Stimulated activated naive CD4-positive, alpha-beta T cell treated with Interleukin-2 at 50 U/mL for 16 hours (primary cell): ENCODE measurements at regions not wholly inside any gene's neighbourhood (a gene's known extent, or its start where the extent isn't known, plus 50 kb on each side); places are given as distances from the start of the nearest gene placed in this dataset.

ENCODE experiments used
- DNase-seq: peaks from one replicate; lab custom pipeline; 2025; lab: John Stamatoyannopoulos, UW

- no peak for DNase-seq
Measured at GRCh38 chr10:10310498-10310897, 707.2 kb upstream of the CELF2 start.

DNA sequence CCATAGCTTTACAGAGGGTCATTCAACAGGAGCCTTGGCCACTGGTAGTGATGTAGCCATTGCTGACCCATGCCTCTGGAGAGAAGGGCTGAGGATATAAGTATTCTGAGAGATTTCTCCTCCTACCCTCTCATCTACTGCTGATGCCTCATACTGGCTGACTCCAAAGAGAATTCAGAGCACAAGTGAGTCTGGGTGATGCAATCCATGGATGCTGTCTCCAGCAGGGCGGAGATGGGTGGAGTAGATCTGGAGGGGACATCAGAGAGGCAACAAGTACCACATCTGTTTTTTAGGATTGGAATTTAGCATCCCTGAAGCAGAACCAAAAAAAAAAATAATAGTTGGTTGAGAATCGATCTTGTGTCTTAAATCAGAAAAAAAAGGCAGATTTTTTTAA, 705.7 kb upstream of the CELF2 start:
- no peak for DNase-seq

- no peak for DNase-seq
Measured at GRCh38 chr10:10313149-10313835, 704.4 kb upstream of the CELF2 start.

- no peak for DNase-seq
Measured at GRCh38 chr10:10314626-10315025, 703.0 kb upstream of the CELF2 start.

DNA sequence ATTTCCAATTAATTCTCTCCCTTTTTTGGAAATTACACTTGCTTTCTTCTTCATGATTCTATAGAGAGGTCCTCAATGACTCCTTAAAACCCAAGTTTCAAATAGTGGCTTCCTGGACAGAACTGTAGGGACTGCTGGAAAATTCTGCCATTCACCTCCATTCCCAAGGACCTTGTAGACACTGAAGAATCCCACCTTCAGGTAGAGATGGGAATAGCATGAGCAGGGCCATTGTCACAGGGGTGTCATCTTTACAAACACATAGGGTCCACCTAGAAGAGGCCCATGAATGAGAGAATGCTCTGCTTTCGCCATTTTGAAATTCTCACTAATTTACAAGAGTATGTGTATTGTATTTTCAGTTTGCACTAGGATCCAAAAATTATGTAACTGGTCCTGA, 701.7 kb upstream of the CELF2 start:
- DNase-seq = no peak

DNA sequence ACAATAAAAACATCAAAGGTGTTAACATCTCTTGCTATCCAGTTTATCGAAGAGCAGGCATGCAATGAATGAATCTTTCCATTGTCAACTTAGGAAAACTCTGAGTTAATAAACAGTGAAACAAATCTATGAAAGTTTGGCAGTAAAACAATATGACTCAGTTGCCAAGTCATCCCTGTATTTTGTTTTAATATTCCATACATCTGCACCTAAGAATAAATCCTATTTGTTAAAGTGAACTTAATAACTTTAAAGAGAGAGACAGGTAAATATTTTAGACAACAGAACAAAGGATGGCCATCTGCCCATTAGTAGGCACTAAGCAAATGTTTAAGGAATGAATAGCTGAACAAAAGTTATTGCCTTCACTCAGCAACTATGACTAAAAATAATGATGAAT, 700.5 kb upstream of the CELF2 start:
- DNase-seq = no peak

- no peak for DNase-seq
Measured at GRCh38 chr10:10318856-10319255, 698.8 kb upstream of the CELF2 start.

GRCh38 chr10:10320956-10321355, 696.7 kb upstream of the CELF2 start:
- no peak for DNase-seq

DNA sequence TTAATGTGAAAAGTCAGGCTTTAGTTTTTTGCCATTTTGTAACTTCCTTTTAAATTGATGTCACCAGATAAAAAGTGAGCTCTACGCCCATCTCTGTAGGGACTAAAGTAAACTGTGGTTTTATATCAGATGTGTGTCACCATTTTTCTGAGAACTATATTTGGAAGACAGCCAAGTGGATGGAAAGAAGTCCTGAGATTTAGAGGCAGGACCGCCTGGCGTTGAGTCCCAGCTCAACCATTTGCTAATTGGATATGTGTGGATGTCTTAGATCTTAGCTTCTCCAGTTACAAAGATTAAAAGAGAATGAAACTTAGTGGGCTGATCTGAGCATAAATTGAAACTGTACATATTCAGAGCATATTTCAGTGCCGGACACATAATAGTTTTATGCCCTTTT, 691.6 kb upstream of the CELF2 start:
- DNase-seq = no peak

GRCh38 chr10:10327934-10328333, 689.7 kb upstream of the CELF2 start:
- no peak for DNase-seq

- no peak for DNase-seq
Measured at GRCh38 chr10:10330418-10330817, 687.3 kb upstream of the CELF2 start.

GRCh38 chr10:10332786-10333185, 684.9 kb upstream of the CELF2 start:
- no peak for DNase-seq

DNA sequence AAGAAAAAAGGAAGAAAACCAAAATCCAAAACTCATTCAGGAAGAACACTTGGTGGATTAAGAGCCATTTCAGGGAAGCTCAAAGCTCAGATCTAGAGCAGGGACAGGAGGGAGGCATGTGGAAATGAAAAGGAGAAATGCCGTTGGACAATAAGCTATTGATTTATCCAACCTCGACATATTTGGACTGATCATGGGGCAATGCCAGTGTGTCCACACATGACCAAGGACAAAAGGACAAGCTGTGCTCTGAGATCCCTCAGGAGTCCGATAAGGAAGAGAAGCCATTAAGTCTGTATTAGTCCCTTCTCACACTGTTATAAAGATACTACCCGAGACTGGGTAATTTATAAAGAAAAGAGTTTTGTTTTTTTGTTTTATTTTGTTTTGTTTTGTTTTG, 684.0 kb upstream of the CELF2 start:
- no peak for DNase-seq

DNA sequence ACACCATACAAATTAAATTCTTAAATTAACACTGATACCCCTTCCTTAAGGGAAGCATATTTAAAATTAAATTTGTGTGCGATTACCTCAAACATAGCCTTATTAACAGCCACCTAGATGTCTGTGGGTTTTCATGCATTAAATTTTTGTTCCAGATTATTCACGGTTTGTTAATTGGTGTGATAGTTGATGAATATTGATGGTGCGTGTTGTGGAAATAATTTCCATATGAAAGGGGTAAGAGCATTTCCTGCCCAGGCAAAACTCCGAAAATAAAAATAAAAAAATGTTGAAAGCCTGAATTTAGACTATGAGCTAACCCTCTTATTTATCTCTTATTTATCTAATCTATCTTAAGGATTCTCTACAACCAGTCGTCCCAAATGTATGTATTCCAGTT, 679.3 kb upstream of the CELF2 start:
- no peak for DNase-seq

GRCh38 chr10:10346390-10347150, 671.1 kb upstream of the CELF2 start:
- DNase-seq = no peak

- DNase-seq = no peak
Measured at GRCh38 chr10:10350050-10350449, 667.6 kb upstream of the CELF2 start.

DNA sequence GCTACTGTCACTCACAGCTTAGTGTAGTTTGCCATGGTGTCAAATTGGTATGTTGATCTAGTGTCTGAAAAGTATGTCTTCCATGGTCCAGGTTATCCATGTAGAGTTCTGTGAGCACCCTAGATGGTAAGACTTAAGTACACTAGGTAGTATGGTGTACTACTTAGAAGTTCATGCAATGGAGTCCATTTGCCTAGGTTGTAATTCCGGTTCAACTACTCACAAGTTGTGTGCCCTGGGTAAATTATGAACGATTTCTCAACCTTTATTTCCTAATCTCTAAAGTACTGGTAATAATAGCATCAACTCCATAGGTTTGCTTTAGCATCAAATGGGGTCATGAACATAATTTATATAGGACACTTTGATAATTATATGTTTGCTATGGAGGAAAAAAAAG, 666.2 kb upstream of the CELF2 start:
- DNase-seq = no peak

GRCh38 chr10:10353326-10353868, 664.3 kb upstream of the CELF2 start:
- DNase-seq = no peak

GRCh38 chr10:10359263-10359662, 658.4 kb upstream of the CELF2 start:
- no peak for DNase-seq

GRCh38 chr10:10361301-10361885, 656.3 kb upstream of the CELF2 start:
- DNase-seq = no peak

GRCh38 chr10:10362800-10363199, 654.9 kb upstream of the CELF2 start:
- DNase-seq = no peak

- DNase-seq = no peak
Measured at GRCh38 chr10:10363217-10363616, 654.5 kb upstream of the CELF2 start.

DNA sequence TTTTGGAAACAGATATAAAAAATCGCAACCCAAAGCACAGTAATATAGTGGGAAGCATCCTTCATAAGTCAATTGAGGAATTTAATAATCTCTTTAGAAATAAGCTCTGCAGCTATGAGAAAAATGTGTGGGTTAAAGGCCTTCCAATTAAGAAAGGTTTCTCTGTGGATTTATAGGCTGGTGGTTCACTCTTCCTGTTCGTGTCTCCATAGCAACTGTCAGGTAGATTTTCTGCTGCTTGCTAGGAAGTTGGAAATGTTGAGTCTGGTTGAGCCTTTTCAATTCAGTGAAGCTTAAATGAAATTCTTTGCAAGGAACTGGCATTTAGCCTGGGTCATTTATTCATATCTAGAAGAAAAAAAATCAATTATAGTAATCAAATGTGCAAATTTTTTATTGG, 652.8 kb upstream of the CELF2 start:
- DNase-seq = no peak
